ENCODE measurements at regions not wholly inside any gene's neighbourhood (a gene's known extent, or its start where the extent isn't known, plus 50 kb on each side); places are given as distances from the start of the nearest gene placed in this dataset.

DNA sequence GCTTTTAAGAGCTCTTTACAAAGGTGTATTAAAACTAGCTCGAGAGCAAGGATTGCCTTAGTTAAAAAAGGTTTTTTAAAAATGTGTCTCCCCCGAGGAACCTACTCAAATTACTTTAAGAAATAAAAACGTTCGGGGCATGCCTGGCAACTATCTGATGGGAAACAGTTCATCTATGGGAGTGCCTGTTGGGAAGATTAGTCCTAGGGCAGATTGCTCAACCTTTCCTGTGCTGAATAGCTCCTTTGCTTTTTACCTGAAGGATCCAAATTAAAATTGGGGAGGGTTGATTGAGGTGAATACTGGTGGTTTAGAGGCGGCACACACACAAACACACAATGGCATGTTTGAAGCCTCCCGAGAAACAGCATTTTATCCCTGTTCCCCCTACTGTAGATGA is 541.4 kb upstream of the ATP2B1 start:
- TF ChIP-seq POLR2A (IDR thresholded peaks at IDR 0.05): no peak
- TF ChIP-seq, protein P1, sequence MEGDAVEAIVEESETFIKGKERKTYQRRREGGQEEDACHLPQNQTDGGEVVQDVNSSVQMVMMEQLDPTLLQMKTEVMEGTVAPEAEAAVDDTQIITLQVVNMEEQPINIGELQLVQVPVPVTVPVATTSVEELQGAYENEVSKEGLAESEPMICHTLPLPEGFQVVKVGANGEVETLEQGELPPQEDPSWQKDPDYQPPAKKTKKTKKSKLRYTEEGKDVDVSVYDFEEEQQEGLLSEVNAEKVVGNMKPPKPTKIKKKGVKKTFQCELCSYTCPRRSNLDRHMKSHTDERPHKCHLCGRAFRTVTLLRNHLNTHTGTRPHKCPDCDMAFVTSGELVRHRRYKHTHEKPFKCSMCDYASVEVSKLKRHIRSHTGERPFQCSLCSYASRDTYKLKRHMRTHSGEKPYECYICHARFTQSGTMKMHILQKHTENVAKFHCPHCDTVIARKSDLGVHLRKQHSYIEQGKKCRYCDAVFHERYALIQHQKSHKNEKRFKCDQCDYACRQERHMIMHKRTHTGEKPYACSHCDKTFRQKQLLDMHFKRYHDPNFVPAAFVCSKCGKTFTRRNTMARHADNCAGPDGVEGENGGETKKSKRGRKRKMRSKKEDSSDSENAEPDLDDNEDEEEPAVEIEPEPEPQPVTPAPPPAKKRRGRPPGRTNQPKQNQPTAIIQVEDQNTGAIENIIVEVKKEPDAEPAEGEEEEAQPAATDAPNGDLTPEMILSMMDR (IDR thresholded peaks at IDR 0.05 in 8 of 11, conservative IDR thresholded peaks at IDR 0.05 in 3 of 11): no peak
- TF ChIP-seq POLR2AphosphoS5 (IDR thresholded peaks at IDR 0.05): no peak

All from spleen (tissue), 7 donors.